Stimulated activated CD4-positive, alpha-beta T cell treated with anti-CD3 and anti-CD28 coated beads, Interleukin-4, amount 100 ng/mL, for 1 hour (primary cell): ENCODE measurements at regions not wholly inside any gene's neighbourhood (a gene's known extent, or its start where the extent isn't known, plus 50 kb on each side); places are given as distances from the start of the nearest gene placed in this dataset.

Experiments
- DNase-seq: peaks from one replicate; pipeline ENCODE4 v3.0.0-alpha.2; 2020

DNA sequence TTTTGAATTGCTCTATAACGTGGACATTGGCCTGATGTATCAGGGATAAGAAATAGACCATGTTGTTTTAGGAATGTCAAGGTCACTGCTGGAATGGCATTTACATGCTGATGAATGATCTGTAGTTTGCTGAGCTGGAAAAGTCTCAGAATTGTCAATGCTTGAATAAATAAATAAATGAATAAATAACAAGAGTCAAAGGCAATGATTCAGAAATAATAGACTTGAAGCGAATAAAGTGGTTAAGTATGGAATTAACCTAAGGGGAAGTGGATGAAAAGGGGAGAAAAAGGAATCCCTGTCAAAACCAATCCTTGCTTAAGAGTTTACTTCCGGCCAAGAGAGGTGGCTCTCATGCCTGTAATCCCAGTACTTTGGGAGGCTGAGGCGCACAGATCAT lies 1620.0 kb downstream of the SUCLG1 start:
- no peak for DNase-seq

DNA sequence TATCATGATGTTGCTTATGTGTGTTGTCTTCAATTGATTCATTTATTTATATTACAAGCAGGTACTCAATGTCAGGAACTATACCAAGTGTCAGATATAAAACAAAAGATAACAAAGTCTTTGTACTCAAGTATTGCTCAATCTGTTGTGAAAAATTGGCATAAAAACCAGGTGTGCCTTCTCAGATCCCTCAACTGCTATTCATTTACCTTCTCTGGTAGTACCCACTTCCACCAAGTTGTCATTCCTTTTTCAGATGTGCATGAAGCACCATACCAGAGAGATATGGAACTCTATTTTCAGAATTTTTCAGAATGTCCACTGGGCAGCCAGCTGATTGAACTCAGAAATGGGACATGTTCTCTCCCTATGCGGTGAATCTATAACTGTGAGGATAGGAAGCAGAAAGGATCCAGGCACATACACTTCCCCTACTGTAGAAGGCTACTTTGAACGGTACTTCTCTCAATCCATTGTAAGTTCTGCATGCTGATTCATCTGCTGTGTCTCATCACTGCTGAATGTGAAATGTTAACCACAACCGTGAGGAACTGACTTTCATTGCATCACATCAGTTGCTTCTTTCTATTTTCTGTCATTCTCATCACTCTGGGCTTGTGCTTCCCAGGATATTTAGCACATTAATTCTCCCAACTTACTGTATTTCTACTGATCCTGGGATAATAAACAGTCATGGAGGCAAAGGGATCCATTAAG lies 1621.3 kb downstream of the SUCLG1 start:
- no peak for DNase-seq

- DNase-seq = no peak
These were observed 1624.2 kb downstream of the SUCLG1 start for GRCh38 chr2:82834893-82835292.

DNA sequence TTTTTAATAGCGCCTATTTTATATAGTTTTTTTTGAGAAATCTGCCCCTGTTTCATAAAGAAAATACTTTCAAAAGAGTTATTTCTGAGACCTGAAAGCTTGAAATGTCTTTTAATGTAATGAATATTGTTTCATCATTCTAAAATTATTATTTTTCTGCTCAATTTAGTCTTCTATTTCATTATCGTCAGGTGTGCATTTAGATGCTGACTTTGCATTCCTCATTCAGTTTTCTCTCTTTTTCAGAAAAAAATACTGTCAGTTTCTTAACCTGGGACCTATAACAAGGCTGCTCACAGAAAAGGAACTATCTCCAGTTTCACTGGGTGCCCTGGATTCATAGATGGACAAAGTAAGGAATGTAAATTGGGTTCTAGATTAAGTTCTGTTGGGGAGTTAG lies 1631.7 kb downstream of the SUCLG1 start:
- no peak for DNase-seq

- DNase-seq = no peak
These were observed 1632.6 kb downstream of the SUCLG1 start for GRCh38 chr2:82826437-82826836.

DNA sequence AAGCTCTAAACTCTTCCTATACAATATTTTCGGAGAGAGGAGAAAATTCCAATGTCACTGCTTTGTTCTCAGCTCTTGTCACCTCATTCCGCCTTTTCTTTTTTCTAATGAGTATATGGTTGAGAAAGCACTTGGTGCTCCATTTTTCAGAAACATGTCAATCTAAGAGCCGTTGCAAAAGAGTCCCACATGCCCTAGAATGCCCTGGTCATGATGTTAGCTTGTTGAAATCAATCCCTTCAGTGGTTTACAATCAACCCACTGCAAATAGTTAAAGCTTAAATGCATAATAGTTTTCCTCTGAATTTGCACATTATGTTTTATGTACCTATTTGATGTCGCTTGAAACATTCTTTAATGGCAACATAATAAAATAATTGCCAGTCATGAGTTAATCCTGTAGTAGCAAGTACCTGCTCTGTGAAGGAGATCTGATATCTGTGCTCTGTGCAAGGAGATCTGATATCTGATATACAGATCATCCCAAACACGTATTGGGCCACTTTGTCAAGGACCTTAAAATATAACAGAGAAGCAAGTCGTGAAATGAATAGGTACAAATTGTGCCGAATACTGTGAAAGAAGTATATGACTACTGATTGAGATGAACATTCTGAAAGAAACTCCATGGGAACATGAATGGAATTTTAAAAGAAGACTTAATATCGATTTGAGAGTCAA lies 1633.5 kb downstream of the SUCLG1 start:
- DNase-seq = no peak

GRCh38 chr2:82823892-82824291 lies 1635.2 kb downstream of the SUCLG1 start:
- no peak for DNase-seq

DNA sequence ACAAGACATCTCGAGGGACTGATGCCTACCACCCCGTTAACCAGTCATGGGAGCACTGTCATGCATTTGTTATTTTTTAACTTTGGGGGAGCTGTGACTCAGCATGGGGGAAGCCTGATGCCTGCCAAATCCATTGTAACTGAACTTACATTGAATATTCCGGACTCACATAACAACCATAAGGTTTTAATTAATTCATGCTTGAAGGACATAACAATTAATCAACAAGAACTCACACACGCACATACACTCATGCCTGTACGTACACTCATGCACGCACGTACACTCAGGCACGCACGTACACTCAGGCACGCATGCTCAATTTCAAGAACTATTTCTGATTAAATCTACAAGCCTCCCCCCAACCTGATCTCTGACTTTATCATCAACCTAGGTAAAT lies 1639.1 kb downstream of the SUCLG1 start:
- no peak for DNase-seq

- no peak for DNase-seq
These were observed 1644.9 kb downstream of the SUCLG1 start for GRCh38 chr2:82814146-82814545.

- no peak for DNase-seq
These were observed 1647.1 kb downstream of the SUCLG1 start for GRCh38 chr2:82811946-82812345.

DNA sequence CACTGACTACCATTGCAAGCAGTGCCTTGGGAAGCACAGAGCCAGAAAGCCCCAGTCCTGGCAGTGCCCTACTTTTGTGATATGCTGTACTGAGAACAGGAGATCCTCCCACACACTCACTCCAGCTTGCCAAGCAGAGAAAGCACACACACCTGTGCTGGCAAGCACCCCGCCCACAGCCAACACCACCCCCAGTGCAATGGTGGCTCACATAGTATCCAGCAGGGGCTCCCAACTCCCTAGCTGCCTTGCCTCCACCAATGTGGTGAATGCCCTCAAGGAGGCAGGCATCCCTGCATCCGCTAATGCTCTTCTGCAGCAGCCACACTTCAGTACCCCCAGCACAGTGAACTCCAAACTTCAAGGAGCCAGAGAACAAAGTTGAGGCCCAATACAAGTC lies 1655.8 kb downstream of the SUCLG1 start:
- no peak for DNase-seq

DNA sequence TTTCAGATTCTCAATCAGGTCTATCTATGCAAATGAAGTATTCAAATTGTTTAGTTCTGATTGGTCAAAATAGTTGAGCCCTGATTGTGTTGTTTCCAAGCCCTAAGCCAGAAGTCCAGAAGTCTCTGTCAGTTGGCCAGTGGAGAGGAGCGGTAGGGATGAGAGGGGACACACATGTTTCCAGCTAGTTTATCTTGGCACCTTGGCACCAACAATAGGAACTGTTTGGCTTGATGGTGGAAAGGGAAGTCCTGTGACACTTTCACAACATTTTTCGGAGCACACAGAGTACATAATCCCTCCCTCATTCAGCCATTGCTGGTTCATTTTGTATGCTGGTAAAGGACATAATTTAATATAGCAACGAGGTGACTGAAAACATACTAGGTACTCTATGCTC lies 1661.6 kb downstream of the SUCLG1 start:
- DNase-seq = no peak

- DNase-seq = no peak
These were observed 1662.9 kb downstream of the SUCLG1 start for GRCh38 chr2:82796132-82796531.

- DNase-seq = no peak
These were observed 1663.6 kb downstream of the SUCLG1 start for GRCh38 chr2:82795446-82795845.

- no peak for DNase-seq
These were observed 1665.2 kb downstream of the SUCLG1 start for GRCh38 chr2:82793711-82794435.

GRCh38 chr2:82792316-82792715 lies 1666.8 kb downstream of the SUCLG1 start:
- no peak for DNase-seq

DNA sequence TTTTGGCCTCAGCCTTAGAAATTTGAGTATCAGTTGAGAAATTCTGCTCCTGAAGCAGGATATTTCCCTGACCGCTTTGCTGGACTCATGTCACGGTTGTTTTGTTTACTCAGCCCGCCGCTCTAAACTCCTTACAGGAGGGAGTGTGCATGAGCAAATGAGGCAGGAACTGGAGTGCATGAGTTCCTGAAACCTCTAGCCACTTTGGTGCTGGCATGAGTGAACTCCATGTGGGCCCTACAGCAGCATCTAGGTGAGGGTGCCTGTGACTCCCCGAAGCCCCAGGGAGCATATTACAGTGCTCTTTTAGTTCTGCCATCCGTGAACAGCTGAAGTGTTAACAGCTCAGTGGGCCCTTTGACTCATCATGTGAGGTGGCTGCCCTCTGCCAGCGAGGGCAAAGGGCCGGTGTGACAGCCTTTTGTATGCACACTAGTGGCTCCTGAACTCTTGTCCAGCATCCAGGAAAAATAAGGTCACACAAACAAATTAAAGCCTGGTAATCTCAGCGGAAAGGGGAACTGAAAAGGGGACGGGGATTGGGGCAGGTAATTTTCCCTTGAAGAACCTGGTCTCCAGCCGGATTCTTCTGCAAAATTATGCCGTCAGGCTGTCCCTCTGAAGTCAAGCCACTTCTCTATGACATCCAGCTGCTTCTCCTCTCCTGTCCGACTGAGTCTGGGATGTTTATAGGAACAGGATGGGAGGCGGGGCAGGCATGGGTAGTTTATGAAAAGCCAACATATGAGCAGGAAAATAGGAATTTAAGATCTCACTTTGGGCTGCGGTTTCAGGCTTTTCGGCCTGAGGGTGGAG lies 1668.7 kb downstream of the SUCLG1 start:
- no peak for DNase-seq

DNA sequence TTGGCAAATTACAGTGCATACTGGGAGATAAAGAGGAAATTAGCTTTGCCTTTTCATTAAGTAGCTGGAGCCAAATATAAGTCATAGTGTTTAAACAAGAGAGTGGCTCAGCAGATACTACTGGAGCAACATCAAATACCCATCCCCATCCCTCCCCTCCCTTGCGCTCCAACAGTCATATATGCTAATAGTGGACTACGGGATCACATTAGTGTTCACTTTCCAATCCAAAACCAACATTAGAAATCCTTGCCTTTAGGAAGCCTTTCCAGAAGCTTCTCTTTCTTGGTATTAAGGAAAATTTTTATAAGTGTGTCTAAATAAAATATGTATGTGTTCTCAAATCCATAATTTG lies 1669.3 kb downstream of the SUCLG1 start:
- DNase-seq = no peak

GRCh38 chr2:82781176-82781915 lies 1677.7 kb downstream of the SUCLG1 start:
- DNase-seq = no peak

DNA sequence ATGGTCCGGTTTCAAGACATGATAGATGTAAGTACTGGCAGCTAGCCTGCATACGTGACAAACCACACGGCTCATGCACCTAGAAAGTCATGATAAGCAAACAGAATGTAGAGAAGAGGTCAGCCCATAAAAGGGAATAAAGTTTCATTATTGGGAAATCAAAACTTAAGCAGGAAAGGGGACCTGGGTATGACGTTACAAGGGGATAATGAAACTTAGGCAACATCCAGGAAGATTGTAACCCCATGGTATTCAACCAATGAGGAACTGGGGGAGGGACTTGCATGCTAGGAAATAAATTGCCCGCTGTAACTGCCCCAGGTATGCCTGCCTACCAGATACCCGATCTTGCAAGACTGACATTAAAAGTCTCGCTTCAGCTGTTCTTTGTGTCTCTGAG lies 1679.0 kb downstream of the SUCLG1 start:
- no peak for DNase-seq

GRCh38 chr2:82752396-82752795 lies 1706.7 kb downstream of the SUCLG1 start:
- no peak for DNase-seq

- DNase-seq = no peak
These were observed 1710.4 kb downstream of the SUCLG1 start for GRCh38 chr2:82748653-82749052.

DNA sequence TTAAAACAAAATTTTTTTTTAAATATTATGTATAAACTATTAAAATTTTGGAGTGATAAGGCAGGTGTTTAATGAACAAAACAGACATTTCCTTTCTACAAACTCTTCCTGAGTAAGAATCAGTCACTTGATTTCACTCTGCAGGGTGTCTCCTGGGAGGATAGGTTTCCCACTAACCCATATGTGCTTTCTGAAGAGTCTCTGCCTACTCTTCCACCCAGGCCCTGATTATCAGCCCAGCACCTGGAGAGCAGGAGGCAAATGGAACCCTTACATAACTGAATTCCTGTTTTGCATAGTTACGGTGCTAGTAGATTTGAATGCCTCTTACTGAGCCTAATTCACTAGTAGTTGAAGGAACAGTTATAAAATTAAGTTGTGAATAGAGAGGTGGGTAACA lies 1718.6 kb downstream of the SUCLG1 start:
- DNase-seq = no peak
